T-helper 2 cell (primary cell): ENCODE measurements at regions not wholly inside any gene's neighbourhood (a gene's known extent, or its start where the extent isn't known, plus 50 kb on each side); places are given as distances from the start of the nearest gene placed in this dataset.
"Not testable (repeated sequence)": the region's sequence is repeated elsewhere in the genome, so short reads cannot be mapped to it uniquely, and the experiment has no call there.

Experiments used
- DNase-seq, 5 experiments: peaks; one replicate each; pipeline versions ENCODE4 v3.0.0 to v3.0.0-alpha.2; 2012 to 2022

DNA sequence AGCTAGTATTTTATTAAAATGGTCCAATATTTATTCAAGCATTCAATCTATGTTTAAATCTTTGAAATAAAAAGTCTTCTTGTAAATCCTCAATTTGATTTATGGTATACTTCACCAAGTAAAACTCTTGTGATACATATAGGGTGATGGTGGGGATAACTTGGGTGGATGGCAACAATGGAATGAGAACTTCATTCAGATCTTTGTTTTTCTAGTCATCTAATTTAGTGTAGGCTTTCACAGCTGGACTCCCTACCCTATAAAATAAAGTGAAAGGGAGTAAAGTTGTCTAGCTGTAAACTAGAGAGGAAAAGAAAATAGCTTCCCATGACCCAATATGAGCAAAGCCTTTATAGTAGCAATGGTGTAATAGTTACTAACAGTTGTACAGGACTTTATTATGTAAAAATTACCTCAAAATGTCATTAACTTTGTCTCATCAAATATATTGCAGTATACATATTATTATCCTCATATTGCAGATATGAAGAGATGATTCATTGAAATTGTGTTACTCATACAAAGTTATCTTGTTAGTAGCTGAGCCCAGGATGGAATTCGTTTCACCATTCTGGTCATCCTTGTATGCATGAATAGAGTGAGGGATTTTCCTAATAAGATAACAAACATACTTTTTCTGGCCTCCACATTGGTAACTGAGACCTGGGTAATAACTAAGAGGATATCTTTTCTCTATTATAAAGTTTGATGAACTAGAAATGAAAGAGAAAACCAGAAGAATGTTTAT, 1377.7 kb upstream of the ADGRL4 start:
- DNase-seq, result no peak

DNA sequence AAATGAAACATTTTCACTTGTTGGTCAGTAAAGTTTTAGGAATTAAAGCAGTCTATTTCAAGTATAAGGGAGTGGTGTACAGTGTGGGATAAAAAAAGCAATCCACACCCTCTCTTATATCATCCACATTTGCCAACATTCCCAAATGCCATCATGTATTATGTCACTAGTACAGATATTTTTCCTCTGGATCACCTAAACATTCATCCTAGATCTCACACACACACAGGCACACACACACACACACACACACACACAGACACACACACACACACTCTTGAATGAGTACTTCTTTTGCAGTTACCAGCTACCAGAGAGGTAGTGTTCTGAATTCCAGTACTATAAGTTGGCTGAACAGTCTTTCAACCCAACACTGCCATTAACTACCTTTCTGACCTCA, 1369.1 kb upstream of the ADGRL4 start:
- DNase-seq, result no peak

DNA sequence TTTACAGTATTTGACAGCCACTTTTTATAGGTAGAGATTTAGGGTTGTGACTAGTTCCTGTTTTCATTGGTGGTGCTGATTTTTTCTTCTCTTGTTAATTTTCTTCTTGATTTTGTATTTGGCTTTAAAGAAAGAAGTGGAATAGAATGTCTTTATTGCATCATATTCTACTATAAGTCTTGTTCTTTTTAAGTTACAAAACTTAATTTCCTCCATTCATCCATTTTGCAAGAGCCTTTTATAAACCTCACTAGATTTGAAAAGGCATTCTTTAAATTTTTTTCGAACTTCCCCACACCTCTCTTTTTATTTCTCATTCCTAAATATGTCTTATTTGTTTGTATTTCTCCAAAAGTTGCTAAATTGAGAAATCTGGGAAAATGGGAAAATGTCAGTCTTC, 1368.6 kb upstream of the ADGRL4 start:
- DNase-seq, result no peak

DNA sequence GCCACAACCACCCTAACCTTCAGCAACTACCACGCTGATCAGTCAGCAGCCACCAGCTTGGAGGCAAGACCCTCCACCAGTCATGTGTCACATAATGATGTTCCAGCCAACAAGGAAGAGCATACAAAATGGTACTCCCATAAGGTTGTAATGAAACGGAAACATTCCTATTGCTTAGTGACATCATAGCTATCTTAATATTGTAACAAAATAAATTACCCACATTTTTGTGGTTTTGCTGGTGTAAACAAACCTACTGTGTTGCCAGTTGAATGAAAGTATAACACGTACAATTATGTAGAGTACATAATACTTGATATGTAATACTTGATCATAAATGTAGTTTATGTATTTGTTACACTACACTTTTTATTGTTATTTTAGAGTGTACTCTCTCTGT, 1363.2 kb upstream of the ADGRL4 start:
- DNase-seq, result no peak

DNA sequence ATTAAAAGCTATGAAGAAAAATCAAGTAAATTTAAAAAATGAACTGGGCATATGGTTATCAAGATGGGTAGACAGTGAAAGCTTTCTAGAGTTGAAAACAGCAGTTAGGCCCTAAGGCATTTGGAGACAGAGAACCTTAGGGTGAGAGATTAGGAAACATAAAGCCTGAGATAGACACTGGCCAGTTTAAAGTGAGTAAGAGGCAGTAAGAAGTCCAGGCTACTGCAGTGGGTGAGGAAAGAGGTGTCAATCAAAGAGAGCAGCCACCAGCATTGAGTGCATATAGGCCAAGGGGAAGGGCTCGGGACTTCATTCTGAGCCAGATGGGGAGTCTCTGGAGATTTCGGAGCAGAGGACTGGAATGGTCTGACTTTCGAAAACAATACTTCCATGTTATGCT, 1360.5 kb upstream of the ADGRL4 start:
- no peak for DNase-seq

DNA sequence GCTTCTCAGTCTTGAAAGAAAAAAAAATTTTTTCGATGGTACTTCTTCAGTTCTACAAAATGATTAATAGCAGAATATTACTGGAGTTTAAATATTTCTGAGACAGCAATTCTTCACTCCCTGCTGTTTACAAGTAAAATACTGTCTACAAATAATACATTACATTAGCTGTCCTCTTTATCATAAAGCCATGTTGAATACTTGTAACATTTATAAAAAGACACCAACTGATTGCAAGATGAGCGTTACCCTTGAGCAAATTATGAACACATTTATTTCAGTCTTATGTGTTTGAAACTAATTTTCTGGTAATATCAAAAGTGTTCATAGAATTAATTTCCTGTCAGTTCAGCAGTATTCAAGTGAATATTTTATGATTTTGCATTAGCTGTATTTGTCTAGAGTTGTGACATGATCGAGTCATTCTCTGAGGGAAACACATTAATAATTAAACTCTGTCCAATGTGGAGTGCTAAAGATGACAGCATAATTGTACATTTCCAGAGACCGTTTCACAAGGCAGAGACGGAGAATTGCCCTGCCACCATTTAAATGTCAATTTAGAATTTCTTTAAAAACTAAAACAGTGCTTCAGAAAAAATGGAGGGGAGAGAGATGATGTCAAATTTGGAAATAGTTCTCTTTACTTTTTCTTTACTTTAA, 1359.0 kb upstream of the ADGRL4 start:
- no peak for DNase-seq

DNA sequence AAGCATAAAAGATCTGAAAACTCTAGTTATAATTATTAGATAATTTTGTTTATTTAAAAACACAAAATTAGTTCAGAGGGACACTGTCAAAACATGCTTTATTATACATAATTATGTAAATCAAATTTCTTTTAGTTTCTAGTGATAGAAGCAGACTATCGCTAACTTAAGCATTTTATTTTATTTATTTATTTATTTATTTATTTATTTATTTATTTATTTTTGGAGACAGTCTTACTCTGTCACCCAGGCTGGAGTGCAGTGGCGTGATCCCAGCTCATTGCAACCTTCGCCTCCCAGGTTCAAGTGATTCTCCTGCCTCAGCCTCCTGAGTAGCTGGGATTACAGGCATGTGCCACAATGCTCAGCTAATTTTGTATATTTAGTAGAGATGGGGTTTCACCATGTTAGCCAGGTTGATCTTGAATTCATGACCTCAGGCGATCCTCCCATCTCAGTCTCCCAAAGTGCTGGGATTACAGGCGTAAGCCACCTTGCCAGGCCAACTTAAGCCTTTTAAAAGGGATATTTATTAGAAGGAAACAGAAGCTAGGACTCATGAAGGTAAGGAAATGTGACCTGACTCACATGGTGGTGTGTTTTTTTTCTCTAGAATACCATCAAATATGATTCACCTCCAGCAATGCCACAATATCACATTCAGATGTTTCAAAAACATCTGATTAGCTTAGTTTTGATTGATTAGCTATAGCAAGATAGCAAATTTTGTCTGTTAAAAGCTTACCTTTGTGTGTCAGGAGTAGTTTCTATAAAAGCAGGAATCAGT, 1357.4 kb upstream of the ADGRL4 start:
- DNase-seq, result no peak

DNA sequence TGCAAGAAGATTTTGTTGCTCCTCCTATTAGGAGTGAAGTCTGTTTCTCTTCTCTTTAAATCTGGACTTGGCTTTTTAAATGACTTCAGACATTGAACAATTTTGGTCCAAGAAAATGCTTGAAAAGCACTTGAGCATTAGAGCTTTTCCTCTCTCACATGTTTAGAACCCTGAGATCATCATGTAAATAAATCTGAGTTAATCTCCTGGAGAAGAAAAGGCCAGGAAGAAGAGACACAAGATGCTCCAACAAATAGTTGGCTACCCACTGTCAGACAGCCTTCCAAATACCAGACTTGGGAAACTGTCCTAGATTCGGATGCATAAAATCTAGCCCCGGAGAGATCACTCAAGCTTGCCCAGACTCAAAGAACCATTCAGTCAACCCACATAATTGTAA, 1353.1 kb upstream of the ADGRL4 start:
- no peak for DNase-seq

DNA sequence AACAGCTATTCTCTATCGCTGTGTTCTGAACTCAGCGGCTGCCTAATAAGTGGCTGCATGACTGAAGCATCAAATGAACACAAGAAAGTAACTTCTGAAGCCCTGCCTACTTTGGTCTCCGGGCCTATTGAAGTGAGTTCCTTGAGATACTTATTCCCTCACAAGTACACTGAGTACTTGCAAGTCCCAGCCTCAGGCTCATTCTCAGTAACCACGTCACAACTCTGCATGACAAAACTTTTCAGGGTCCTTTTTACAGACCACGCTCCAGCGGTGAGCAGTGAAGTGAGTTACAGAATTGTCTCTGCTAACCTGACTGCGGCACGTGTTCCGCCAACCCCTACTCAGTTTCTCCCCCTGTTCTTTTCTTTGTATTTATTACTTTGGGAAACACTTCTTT, 1342.7 kb upstream of the ADGRL4 start:
- no peak for DNase-seq

DNA sequence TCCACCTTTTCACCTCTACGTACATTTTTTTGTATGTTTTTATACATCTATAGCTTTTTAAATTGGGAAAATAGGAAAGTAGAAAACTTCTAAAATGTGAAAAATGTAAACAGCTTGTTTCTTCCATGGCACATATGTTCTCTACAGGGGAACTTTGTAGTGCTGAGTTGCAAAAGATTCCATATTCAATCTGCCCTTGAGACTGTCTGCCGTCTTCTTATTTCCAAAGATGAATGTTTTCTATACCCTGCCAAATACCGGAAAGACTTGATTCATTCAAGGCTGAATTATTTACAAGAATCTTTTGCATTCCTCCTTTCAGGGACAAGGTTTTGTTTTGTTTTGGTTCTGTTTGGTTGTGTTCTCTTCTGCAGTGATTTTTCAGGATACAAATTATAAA, 1334.5 kb upstream of the ADGRL4 start:
- DNase-seq, result no peak

DNA sequence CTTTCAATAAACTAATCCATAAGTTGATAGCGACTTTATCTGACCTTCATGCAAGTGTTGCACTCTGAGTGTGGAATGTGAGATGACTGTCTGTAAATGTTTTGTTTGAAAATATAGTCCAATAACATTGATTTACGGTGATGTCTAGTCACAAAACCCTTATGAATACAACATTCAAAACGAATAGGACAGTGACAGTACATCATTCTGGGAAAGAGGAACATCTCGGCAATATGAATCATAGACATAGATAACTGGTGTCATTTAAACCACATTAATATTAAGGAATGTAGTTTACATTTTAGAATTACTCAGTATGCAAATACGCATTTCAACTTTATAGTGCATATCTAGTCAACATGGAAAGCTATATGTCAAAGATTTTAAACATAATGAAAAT, 1311.6 kb upstream of the ADGRL4 start:
- no peak for DNase-seq

DNA sequence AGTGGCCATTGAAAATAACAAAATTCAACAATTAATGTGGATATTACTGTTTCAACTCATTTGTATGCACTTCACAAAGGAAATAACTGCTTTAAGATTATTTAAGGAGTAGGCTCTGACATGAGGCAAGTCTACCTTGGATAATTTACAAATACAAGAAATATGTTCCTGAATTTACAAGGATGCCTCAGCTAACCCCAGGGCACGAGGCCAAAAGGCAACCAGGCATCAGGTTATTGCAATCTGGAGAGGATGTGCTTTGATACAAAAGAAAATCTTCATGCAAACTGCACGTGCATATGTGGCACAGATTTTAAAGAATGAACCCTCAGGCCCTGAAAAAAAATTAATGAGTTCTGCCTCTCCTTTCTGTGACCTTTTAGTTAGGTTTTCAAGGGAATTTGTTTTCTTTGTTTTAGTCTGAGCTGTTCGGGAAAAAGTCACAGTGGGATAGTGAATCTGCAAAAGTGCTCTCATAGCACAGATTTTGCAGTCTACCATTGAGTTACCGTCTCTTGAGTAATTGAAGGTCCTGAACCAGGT, 1304.2 kb upstream of the ADGRL4 start:
- DNase-seq, result no peak

DNA sequence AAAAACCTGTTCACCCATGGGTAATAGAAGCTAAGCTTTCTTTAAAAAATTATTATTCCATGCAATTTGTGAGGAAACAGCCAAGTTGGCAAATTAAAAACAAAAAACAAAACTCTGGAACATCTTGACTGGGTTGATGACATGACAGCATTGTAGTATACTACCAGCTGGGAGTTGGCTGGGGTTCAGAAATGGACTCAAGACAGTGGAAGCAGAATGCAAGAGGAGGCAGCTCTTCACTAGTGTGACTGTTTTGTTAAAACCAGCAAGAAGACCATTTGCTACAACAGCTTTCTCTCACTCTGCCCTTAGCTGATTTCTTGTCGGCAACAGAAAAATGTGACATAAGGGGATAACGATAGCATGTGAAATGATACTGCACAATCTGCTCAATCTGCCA, 1298.9 kb upstream of the ADGRL4 start:
- DNase-seq, result no peak

DNA sequence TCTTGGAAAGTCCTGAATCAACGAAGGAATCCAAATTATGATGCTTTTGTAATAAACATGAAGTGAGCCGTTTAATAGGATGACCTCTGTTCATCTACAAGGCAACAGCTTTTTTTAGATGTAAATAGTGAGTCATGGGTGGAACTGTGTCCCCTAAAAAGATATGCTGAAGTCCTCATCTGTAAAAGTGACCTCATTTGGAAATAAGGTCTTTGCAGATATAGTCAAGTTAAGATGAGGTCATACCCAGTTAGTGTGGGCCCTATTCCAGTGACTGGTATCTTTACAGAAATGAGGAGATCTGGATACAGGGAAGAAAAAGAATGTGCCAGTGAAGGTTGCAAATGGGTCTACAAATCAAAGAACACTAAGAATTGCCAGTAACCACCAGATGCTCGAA, 1287.3 kb upstream of the ADGRL4 start:
- no peak for DNase-seq

DNA sequence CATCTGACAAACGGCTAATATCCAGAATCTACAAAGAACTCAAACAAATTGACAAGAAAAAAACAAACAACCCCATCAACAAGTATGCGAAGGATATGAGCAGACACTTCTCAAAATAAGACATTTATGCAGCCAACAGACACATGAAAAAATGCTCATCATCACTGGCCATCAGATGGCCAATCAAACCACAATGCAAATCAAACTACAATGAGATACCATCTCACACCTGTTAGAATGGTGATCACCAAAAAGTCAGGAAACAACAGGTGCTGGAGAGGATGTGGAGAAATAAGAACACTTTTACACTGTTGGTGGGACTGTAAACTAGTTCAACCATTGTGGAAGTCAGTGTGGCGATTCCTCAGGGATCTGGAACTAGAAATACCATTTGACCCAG, 1282.2 kb upstream of the ADGRL4 start:
- DNase-seq, result not testable (repeated sequence)

DNA sequence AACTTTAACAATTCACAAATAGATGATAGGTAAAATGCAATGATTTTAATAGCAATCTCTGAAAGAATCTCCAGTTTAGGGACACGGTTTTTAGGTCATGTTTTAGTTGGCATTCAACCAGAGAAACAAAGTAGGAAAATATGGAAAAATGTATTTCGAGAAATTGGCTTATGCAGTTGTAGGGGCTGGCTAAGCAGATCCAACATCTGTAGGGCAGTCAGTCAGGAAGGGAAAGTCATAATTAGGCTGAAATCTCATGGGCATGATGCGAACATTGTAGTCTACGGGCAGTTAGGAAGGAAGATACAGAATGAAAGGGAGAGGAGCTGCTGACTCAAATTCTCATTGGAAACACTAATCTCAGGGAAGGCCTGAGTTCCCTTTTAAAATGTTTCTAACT, 1276.0 kb upstream of the ADGRL4 start:
- DNase-seq, result no peak

DNA sequence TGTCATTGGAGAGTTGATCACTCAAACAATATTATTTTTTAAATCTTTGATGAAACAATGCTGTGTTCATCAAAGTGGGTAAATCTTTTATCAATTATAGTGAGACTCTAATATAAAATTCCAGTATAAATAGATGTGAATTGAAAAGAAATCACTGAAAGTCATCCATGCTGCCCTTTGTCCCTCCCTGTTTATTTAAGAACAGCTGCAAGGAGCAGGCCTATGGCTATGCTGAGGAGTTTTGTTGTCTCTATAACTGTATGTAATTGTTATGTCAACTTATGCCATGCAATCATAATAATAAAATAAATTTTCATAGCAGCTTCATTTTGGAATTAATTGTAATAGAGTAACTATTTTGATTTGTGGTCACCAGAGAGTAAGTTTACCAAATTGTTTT, 1272.4 kb upstream of the ADGRL4 start:
- no peak for DNase-seq

DNA sequence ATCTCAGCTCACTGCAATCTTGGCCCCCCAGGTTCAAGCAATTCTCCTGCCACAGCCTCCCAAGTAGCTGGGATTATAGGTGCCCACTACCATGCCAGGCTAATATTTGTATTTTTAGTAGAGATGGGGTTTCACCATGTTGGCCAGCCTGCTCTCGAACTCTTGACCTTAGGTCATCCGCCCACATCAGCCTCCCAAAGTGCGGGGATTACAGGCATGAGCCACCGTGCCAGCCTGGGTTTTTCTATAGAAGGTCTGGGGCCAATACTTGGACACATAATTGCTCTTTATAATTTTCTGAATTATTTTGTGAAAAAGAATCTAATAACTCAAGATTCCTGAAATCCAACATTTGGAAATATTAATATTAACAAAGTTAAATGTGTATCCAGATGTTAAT, 1267.7 kb upstream of the ADGRL4 start:
- DNase-seq, result no peak

DNA sequence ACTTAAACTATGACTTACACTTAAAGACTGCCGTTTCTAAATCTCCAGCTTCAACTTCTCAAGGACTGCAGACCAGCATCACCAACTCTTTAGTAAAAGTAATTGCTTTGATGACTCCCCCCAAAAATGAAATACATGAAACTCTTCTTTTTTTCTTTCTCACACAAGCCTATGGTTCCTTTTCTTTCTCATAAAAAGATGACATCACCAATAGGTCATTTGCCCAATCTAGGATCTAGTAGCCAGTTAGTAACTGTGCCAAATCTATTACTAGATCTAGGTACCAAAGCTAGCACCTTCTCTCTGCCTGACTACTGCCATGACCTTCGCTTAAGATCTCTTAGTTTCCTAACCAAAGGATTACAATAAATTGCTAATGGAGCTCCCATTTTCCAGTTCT, 1266.0 kb upstream of the ADGRL4 start:
- DNase-seq, result no peak

DNA sequence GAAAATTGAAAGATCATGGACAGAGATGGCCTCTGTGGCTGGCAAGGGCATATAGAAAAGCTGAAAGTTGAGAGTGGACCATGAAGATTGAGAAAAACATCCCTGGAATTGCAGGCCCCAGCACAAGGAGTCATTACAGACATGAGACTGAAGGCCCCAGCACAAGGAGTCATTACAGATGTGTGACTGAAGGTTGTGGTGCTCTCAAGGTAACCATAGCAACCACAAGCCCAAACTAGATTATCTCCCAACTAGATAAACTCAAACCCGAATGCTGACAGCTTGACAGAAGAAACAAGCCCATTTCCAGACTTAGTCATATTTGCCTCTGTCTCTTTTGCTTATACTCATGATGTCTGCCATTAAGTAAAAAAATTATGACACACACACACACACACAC, 1252.1 kb upstream of the ADGRL4 start:
- DNase-seq, result peak in 1 of 5 experiments; percentile 3

DNA sequence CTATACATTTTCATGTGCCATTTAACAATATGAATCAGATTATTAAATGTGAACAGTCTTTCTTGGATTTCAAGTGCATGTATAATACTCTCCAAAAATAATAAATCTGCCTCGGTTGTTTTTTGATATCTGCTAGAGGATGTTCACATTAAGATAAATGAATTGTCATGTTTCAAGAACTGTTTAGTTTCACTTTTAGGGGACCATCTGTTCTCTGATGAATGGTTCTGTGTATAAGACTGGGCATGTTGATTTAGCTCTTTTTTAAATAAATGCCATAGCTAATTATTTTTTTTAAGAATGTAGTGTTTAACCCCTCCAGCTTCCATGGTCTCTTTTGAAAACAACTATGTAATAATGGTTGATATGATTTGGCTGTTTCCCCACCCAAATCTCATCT, 1245.1 kb upstream of the ADGRL4 start:
- DNase-seq, result no peak

DNA sequence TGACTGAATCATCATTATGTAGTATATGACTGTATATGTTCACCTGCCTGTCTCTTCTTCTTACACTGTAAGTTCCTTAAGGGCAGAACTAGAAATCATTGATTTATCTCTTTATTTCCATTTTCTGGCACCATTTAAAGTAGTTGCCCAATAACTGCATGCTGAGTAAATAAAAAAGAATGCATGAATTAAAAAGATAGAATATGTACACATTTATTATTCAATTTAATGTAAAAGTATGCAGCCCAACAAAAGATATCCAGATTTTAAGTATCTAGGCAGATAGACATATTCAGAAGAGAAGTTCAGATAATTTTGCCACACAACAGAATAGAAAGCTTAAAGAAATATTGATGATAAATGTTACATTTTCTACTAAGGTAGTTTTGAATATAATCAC, 1244.6 kb upstream of the ADGRL4 start:
- no peak for DNase-seq

DNA sequence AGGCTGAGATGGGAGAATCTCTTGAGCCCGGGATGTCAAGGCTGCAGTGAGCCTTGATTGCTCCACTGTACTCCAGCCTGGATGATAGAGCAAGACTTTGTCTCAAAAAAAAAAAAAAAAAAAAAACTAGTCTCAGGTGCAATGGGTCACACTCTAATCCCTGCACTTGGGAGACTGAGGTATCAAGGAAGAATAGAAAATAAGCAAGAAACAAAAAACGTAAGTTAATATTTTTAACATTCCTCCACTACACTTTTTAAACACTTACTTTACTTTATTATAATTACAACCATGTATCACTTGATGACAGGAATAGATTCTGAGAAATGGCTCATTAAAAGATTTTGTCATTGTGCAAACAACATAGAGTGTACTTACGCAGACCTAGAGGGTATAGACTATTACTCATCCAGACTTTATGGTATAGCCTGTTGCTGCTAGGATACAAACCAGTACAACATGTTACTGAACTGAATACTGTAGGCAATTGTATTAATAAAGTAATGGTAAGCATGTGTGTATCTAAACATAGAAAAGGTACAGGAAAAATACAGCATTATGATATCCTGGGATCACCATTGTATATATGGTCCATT, 1244.1 kb upstream of the ADGRL4 start:
- DNase-seq, result no peak
